PC-9 (cell line): ENCODE measurements at regions not wholly inside any gene's neighbourhood (a gene's known extent, or its start where the extent isn't known, plus 50 kb on each side); places are given as distances from the start of the nearest gene placed in this dataset.

Source experiments
- BruUV-seq: library from RNA; stranded (reverse); fragments of 400-500 nt; replicated peaks from 2 replicates; lab custom pipeline; 2021; lab: Mats Ljungman, UMichigan
- CTCF ChIA-PET: fragments of 300-600 bp; sonication (Branson Sonifier 250); formaldehyde crosslinking; loops from one replicate; lab custom pipeline; 2022; ENCODE audit warnings: antibody characterized with exemption; lab: Charles Lee
- POLR2A ChIA-PET: fragments of 300-600 bp; sonication (Branson Sonifier 250); formaldehyde crosslinking; loops from one replicate; lab custom pipeline; 2022; ENCODE audit warnings: antibody characterized with exemption; ENCODE audit not compliant: unreplicated experiment; lab: Charles Lee
- DNase-seq, 2 experiments: peaks; one replicate each; pipeline versions ENCODE4 v3.0.0 to v3.0.0-alpha.2; 2015 to 2022; ENCODE audit warnings: mixed read lengths in 1 of 2
- H2AFZ ChIP-seq: fragments of 200-600 bp; sonication (generic); 2 replicates; pipeline ENCODE4 v1.8.1; 2017; ENCODE audit warnings: antibody characterized with exemption
- H3F3A ChIP-seq: fragments of 200-600 bp; sonication (generic); 2 replicates; pipeline ENCODE4 v1.8.1; 2017; ENCODE audit warnings: antibody characterized with exemption, mild to moderate bottlenecking, low read depth; ENCODE audit not compliant: insufficient read depth
- H3K27ac ChIP-seq: fragments of 200-600 bp; sonication (generic); 2 replicates; pipeline ENCODE4 v1.6.1; 2016; ENCODE audit warnings: mixed run types
- H3K27me3 ChIP-seq: fragments of 200-600 bp; sonication (generic); 2 replicates; pipeline ENCODE4 v1.6.1; 2016; ENCODE audit warnings: low read depth, mixed run types; ENCODE audit not compliant: insufficient read depth
- H3K36me3 ChIP-seq: fragments of 200-600 bp; sonication (generic); 2 replicates; pipeline ENCODE4 v1.6.1; 2016; ENCODE audit warnings: low read depth, mixed run types
- H3K4me1 ChIP-seq: fragments of 200-600 bp; sonication (generic); replicated peaks from 2 replicates; pipeline ENCODE4 v1.6.1; 2016; ENCODE audit warnings: mixed run types; ENCODE audit not compliant: insufficient read depth
- H3K4me2 ChIP-seq: fragments of 200-600 bp; sonication (generic); 2 replicates; pipeline ENCODE4 v1.6.1; 2017; ENCODE audit warnings: mixed run types
- H3K4me3 ChIP-seq: fragments of 200-600 bp; sonication (generic); 2 replicates; pipeline ENCODE4 v1.6.1; 2016; ENCODE audit warnings: mixed run types
- H3K79me2 ChIP-seq: fragments of 200-600 bp; sonication (generic); 2 replicates; pipeline ENCODE4 v1.6.1; 2017; ENCODE audit warnings: low read depth, mixed run types
- H3K9me2 ChIP-seq: fragments of 200-600 bp; sonication (generic); 2 replicates; pipeline ENCODE4 v1.8.1; 2017; ENCODE audit warnings: mild to moderate bottlenecking; ENCODE audit not compliant: insufficient read depth
- H3K9me3 ChIP-seq: fragments of 200-600 bp; sonication (generic); 2 replicates; pipeline ENCODE4 v1.8.1; 2016; ENCODE audit warnings: low read depth; ENCODE audit not compliant: insufficient read depth
- H4K20me1 ChIP-seq: fragments of 200-600 bp; sonication (generic); 2 replicates; pipeline ENCODE4 v1.8.1; 2017; ENCODE audit not compliant: insufficient read depth
- CTCF ChIP-seq: fragments of 200-600 bp; sonication (generic); conservative IDR thresholded peaks from 2 replicates; pipeline ENCODE4 v1.6.1; 2017; ENCODE audit warnings: mixed run types, antibody characterized with exemption, mild to moderate bottlenecking, moderate library complexity
- EZH2 ChIP-seq: fragments of 200-600 bp; sonication (generic); IDR thresholded peaks from 2 replicates; pipeline ENCODE4 v1.8.0; 2017; ENCODE audit warnings: antibody characterized with exemption, low read depth
- intact Hi-C: fragments of 100-400 bp; cut with micrococcal nuclease; formaldehyde crosslinking; loops from one replicate; pipeline ENCODE4 v1.10.0; 2022; ENCODE audit not compliant: unreplicated experiment

GRCh38 chr4:148495463-148495862 lies 53.2 kb upstream of the NR3C2 start:
- Histone ChIP-seq H2AFZ (no peak overlapping the region), H3K27me3 (no peaks in the 10 kb centered on the region), H3K27ac (no peak overlapping the region), H3K4me2 (no peak overlapping the region), H3K9me3 (no peaks in the 10 kb centered on the region), H3F3A (no peaks in the 10 kb centered on the region), H4K20me1 (no peaks in the 10 kb centered on the region), H3K4me3 (no peak overlapping the region), H3K9me2 (no peaks in the 10 kb centered on the region), H3K4me1 (no peaks in the 10 kb centered on the region), H3K36me3 (no peaks in the 10 kb centered on the region), H3K79me2 (no peaks in the 10 kb centered on the region)
- ChIA-PET POLR2A (no interaction called here), CTCF (no interaction called here)
- no TSS peak for BruUV-seq
- DNase-seq, result no peak
- intact Hi-C loops, result no loop called here
- TF ChIP-seq EZH2 (no peak), CTCF (no peak)
